SIG-M5 treated with dmso at 0.1 percent for 504 hours (cell line): ENCODE measurements at regions not wholly inside any gene's neighbourhood (a gene's known extent, or its start where the extent isn't known, plus 50 kb on each side); places are given as distances from the start of the nearest gene placed in this dataset.
"Not testable (repeated sequence)": the region's sequence is repeated elsewhere in the genome, so short reads cannot be mapped to it uniquely, and the experiment has no call there.

Experiments
- DNase-seq: peaks from one replicate; lab custom pipeline; 2025; ENCODE audit not compliant: unreplicated experiment; lab: John Stamatoyannopoulos, UW

DNA sequence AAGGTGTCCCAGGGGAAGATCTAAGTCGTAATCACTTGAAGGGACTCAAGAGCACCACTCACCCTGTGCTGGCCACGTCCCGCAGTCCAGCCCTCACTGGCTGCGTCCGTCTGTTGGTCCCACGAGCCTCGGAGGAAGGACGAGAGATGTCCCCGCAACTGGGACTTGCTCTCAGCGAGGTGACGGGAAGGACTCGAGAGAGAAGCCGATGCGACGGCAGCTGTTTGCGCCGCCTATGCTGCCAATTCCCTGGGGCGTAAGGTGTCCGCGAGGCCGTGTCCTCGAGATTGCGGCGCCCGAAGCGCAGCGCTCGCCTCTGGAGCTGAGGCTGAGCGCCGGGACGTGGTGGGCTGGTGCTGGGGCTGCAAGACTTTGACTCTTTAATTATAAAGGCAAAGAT is 100.6 kb upstream of the SEMA3E start:
- no peak for DNase-seq

- no peak for DNase-seq
Measured at GRCh38 chr7:83739527-83739926, 90.6 kb upstream of the SEMA3E start.

- no peak for DNase-seq
Measured at GRCh38 chr7:83738291-83738835, 89.4 kb upstream of the SEMA3E start.

DNA sequence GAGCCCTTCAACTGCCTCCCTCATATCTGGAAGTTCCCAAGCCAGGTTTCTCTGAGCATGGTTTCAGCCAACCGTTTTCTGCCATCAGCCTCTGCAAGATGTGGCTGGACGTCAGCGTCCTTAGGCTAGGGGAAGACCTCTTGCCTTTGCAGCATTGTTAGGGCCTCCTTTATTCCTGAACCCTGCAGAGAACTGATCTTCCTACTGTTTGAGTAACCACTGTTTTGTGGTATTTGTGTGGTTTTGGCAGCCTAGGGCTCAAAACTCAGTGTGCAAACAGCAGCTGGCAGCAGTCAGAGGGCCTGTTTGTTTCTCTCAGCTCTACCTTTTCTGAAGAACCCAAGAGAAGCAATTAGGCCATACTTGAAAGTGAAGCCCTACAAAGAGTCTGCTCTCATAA is 83.4 kb upstream of the SEMA3E start:
- DNase-seq = no peak

DNA sequence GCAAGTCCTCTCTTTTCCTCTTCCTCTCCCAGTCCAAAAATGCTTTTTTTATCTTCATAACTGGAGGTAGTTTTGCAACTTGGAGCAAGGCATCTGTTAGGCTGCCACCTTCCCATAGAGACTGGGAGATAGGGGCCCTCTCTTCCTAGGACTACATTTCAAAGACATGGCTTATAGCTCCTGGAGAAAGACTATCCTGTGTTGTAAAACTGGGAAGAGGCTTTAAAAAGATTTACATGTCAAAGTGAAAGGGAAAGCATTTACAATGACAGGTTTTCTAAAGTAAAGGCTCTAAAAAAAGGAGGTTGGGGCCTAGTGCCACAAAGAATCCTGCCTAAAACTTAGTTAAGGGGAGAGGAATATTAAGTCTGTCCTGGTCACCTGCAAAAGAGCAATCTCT is 82.2 kb upstream of the SEMA3E start:
- no peak for DNase-seq

DNA sequence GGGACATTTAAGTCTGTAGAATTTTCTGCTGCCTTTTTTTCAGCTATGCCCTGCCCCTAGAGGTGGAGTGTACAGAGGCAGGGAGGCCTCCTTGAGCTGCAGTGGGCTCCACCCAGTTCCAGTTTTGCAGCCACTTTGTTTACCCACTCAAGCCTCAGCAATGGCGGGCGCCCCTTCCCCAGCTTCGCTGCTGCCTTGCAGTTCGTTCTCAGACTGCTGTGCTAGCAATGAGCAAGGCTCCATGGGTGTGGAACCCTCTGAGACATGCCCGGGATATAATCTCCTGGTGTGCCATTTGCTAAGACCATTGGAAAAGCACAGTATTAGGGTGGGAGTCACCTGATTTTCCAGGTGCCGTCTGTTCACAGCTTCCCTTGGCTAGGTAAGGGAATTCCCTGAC is 68.0 kb upstream of the SEMA3E start:
- not testable (repeated sequence) for DNase-seq

DNA sequence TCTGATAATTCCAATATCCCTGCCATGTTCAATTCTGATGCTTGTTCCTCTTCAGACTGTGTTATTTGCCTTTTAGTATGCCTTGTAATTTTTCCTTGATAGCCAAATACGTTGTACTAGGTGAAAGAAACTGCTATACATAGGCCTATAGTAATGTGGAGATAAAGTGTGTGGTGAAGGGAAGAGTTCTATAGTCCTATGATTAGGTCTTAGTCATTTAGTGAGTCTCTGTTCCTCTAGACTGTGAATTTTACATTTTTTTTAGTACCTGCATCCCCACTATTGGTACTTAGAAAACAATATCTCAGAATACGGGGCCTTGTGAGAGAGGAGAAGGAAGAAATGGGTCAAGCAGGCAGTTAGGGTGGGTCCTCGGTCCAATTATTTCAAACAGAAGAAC is 59.6 kb upstream of the SEMA3E start:
- DNase-seq = no peak

- DNase-seq = no peak
Measured at GRCh38 chr7:83704564-83704963, 55.6 kb upstream of the SEMA3E start.

DNA sequence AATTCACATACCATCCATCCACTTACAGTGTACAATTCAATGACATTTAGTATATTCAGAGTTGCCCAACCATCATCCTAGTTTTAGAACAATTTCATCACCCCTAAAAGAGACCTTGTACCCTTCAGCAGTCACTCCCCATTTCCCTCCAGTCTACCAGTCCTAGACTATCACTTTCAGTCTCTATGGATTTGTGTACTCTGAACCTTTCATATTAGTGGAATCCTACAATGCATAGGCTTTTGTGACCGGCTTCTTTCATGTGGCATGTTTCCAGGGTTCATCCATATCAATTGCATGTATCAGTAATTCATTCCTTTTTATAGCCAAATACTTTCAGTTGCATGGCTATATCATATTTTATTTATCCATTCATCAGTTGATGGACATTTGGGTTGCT is 53.5 kb upstream of the SEMA3E start:
- no peak for DNase-seq

DNA sequence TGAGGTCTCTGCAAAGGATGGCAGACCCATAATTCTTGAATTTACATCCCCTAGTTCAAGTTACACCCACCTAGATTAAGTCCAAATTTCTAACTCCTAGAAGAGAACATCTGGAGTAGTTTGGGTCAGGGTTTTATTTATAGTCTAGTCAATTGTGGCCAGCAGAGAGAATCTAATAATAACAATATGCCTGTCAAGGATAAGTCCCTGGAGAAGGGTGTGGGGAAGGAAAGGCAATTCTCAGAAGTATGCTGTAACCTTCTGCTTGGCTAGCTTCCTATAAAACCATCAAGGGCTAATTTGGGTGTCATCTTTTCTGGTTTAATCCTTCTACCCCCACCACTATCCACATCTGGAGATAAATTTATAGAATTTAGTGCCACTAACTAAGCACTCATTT is 52.8 kb upstream of the SEMA3E start:
- no peak for DNase-seq
